GM21619 (cell line): ENCODE measurements at regions not wholly inside any gene's neighbourhood (a gene's known extent, or its start where the extent isn't known, plus 50 kb on each side); places are given as distances from the start of the nearest gene placed in this dataset.

Source experiments
- ATAC-seq: cut with Tn5 transposase; IDR thresholded peaks from one replicate; pipeline ENCODE4 v1.9.1; 2021; ENCODE audit not compliant: unreplicated experiment

- peak; percentile 99 for ATAC-seq
Measured at GRCh38 chr16:66315210-66315825, 51.2 kb upstream of the CDH5 start.

GRCh38 chr16:66311306-66311705, 55.2 kb upstream of the CDH5 start:
- no peak for ATAC-seq

GRCh38 chr16:66309215-66309807, 57.2 kb upstream of the CDH5 start:
- no peak for ATAC-seq

GRCh38 chr16:66308096-66308495, 58.4 kb upstream of the CDH5 start:
- ATAC-seq, result no peak

GRCh38 chr16:66306366-66307150, 59.9 kb upstream of the CDH5 start:
- ATAC-seq, result no peak

GRCh38 chr16:66304961-66305360, 61.5 kb upstream of the CDH5 start:
- ATAC-seq, result no peak

- ATAC-seq, result no peak
Measured at GRCh38 chr16:66304151-66304550, 62.3 kb upstream of the CDH5 start.

- no peak for ATAC-seq
Measured at GRCh38 chr16:66300501-66300900, 66.0 kb upstream of the CDH5 start.

- no peak for ATAC-seq
Measured at GRCh38 chr16:66300037-66300436, 66.5 kb upstream of the CDH5 start.

GRCh38 chr16:66299349-66299748, 67.1 kb upstream of the CDH5 start:
- ATAC-seq, result no peak

- ATAC-seq, result no peak
Measured at GRCh38 chr16:66298571-66299120, 67.8 kb upstream of the CDH5 start.

GRCh38 chr16:66298006-66298405, 68.5 kb upstream of the CDH5 start:
- ATAC-seq, result no peak

GRCh38 chr16:66296591-66296990, 69.9 kb upstream of the CDH5 start:
- ATAC-seq, result no peak

- no peak for ATAC-seq
Measured at GRCh38 chr16:66295761-66296546, 70.5 kb upstream of the CDH5 start.

GRCh38 chr16:66295213-66295612, 71.3 kb upstream of the CDH5 start:
- no peak for ATAC-seq

GRCh38 chr16:66294507-66294906, 72.0 kb upstream of the CDH5 start:
- no peak for ATAC-seq

GRCh38 chr16:66293932-66294331, 72.6 kb upstream of the CDH5 start:
- ATAC-seq, result no peak

GRCh38 chr16:66293207-66293735, 73.2 kb upstream of the CDH5 start:
- ATAC-seq, result no peak

GRCh38 chr16:66292241-66292935, 74.1 kb upstream of the CDH5 start:
- ATAC-seq, result no peak

GRCh38 chr16:66291833-66292232, 74.7 kb upstream of the CDH5 start:
- ATAC-seq, result no peak
